HCT116 (cell line): ENCODE measurements at regions not wholly inside any gene's neighbourhood (a gene's known extent, or its start where the extent isn't known, plus 50 kb on each side); places are given as distances from the start of the nearest gene placed in this dataset.

Experiments used
- ATAC-seq: fragments of 200-7000 bp; cut with Tn5 transposase; 2 replicates; pipeline ENCODE4 v1.9.1; 2020; ENCODE audit warnings: mild to moderate bottlenecking, moderate library complexity
- BruUV-seq: library from RNA; stranded (reverse); fragments of 400-500 nt; replicated peaks from 2 replicates; lab custom pipeline; 2021; lab: Mats Ljungman, UMichigan
- CTCF ChIA-PET: fragments of 300-600 bp; sonication (Branson Sonifier 250); formaldehyde crosslinking; loops from one replicate; lab custom pipeline; 2021; ENCODE audit warnings: antibody characterized with exemption; lab: Charles Lee
- POLR2A ChIA-PET: fragments of 300-600, 350-600 bp; sonication (Branson Sonifier 250); formaldehyde crosslinking; loops from one replicate; lab custom pipeline; 2021; ENCODE audit warnings: antibody characterized with exemption; lab: Charles Lee
- RAD21 ChIA-PET, 2 experiments: fragments of 300-600 bp; sonication (Branson Sonifier 250); formaldehyde crosslinking; loops; one replicate each; lab custom pipeline; 2023; ENCODE audit warnings: low total read pairs in 2 of 2; ENCODE audit not compliant: uncharacterized antibody in 2 of 2, unreplicated experiment in 2 of 2, low non-redundant PET in 1 of 2; lab: Charles Lee
- DNase-seq: peaks from one replicate; pipeline ENCODE4 v3.0.0-alpha.2; 2010; ENCODE audit warnings: low read depth, low spot score
- H2AFZ ChIP-seq: fragments of 200-600 bp; shearing (Covaris generic), sonication (generic); 2 replicates; pipeline ENCODE4 v1.6.1; 2017; ENCODE audit warnings: low read depth, mixed run types, mixed read lengths, antibody characterized with exemption, low read length; ENCODE audit not compliant: poor library complexity, severe bottlenecking
- H3K27ac ChIP-seq: 2 replicates; pipeline ENCODE4 v1.5.1; 2012; ENCODE audit warnings: low read depth, low read length
- H3K27me3 ChIP-seq: fragments of 200-600 bp; sonication (generic); 2 replicates; pipeline ENCODE4 v1.6.1; 2016; ENCODE audit warnings: mixed run types, low read length, mixed read lengths; ENCODE audit not compliant: insufficient read depth
- H3K36me3 ChIP-seq, 2 experiments: fragments of 200-500 bp in 1 of 2; fragments of 200-600 bp in 1 of 2; sonication (Bioruptor generic) in 1 of 2; sonication (generic) in 1 of 2; 2 replicates each; pipeline versions ENCODE4 v1.5.1 to v1.6.1; 2014 to 2016; ENCODE audit warnings: low read length in 2 of 2, inconsistent platforms in 1 of 2, mixed read lengths in 1 of 2, mixed run types in 1 of 2; ENCODE audit not compliant: insufficient read depth in 2 of 2, control insufficient read depth in 1 of 2
- H3K4me1 ChIP-seq, 2 experiments: fragments of 200-600 bp in 1 of 2; sonication (generic) in 1 of 2; 2 replicates each; pipeline versions ENCODE4 v1.5.1 to v1.6.1; 2012 to 2017; ENCODE audit warnings: low read length in 2 of 2, inconsistent platforms in 1 of 2, mild to moderate bottlenecking in 1 of 2, mixed read lengths in 1 of 2, mixed run types in 1 of 2, moderate library complexity in 1 of 2; ENCODE audit not compliant: insufficient read depth in 2 of 2, control insufficient read depth in 1 of 2
- H3K4me2 ChIP-seq: fragments of 200-600 bp; sonication (generic); 2 replicates; pipeline ENCODE4 v1.6.1; 2017; ENCODE audit warnings: mixed run types, low read length, mixed read lengths
- H3K4me3 ChIP-seq, 2 experiments: fragments of 200-600 bp in 1 of 2; sonication (generic) in 1 of 2; replicated peaks in 1 of 2; 2 replicates each; pipeline ENCODE4 v1.5.1; 2011 to 2016; ENCODE audit warnings: low read length in 2 of 2, control low read depth in 1 of 2, low read depth in 1 of 2, mild to moderate bottlenecking in 1 of 2, mixed read lengths in 1 of 2, mixed run types in 1 of 2
- H3K79me2 ChIP-seq: fragments of 200-600 bp; sonication (generic); 2 replicates; pipeline ENCODE4 v1.6.1; 2017; ENCODE audit warnings: mild to moderate bottlenecking, mixed run types, low read length, moderate library complexity, mixed read lengths; ENCODE audit not compliant: insufficient read depth
- H3K9ac ChIP-seq: fragments of 200-600 bp; sonication (generic); 2 replicates; pipeline ENCODE4 v1.6.1; 2016; ENCODE audit warnings: low read length, mixed read lengths
- H3K9me2 ChIP-seq: fragments of 200-600 bp; sonication (generic), shearing (Covaris generic); 2 replicates; pipeline ENCODE4 v1.6.1; 2017; ENCODE audit warnings: mixed run types, mild to moderate bottlenecking, moderate library complexity; ENCODE audit not compliant: insufficient read depth
- H3K9me3 ChIP-seq, 2 experiments: fragments of 200-500 bp in 1 of 2; fragments of 200-600 bp in 1 of 2; sonication (Bioruptor generic) in 1 of 2; sonication (generic) in 1 of 2; 2 replicates each; pipeline ENCODE4 v1.6.1; 2014 to 2017; ENCODE audit warnings: low read length in 2 of 2, mixed read lengths in 2 of 2, inconsistent platforms in 1 of 2, low read depth in 1 of 2, mild to moderate bottlenecking in 1 of 2, mixed run types in 1 of 2, moderate library complexity in 1 of 2; ENCODE audit not compliant: control insufficient read depth in 1 of 2, insufficient read depth in 1 of 2
- H4K20me1 ChIP-seq: fragments of 200-600 bp; sonication (generic), shearing (Covaris generic); 2 replicates; pipeline ENCODE4 v1.6.1; 2017; ENCODE audit warnings: mixed run types, mild to moderate bottlenecking, moderate library complexity; ENCODE audit not compliant: insufficient read depth
- CBX3 ChIP-seq: IDR thresholded peaks from 2 replicates; pipeline ENCODE4 v1.6.1; 2012; ENCODE audit warnings: low read depth
- CEBPB ChIP-seq: IDR thresholded peaks from 2 replicates; pipeline ENCODE4 v1.6.1; 2012; ENCODE audit warnings: low read depth
- EZH2phosphoT487 ChIP-seq: fragments of 200-600 bp; IDR thresholded peaks from 2 replicates; pipeline ENCODE4 v1.6.1; 2018; ENCODE audit warnings: antibody characterized with exemption, borderline replicate concordance
- FOSL1 ChIP-seq: IDR thresholded peaks from 2 replicates; pipeline ENCODE4 v1.6.1; 2012; ENCODE audit warnings: low read depth
- MAX ChIP-seq: IDR thresholded peaks from 2 replicates; pipeline ENCODE4 v1.6.1; 2012
- POLR2AphosphoS5 ChIP-seq: IDR thresholded peaks from 2 replicates; pipeline ENCODE4 v1.6.1; 2011; ENCODE audit warnings: mild to moderate bottlenecking, low read depth, low read length, moderate library complexity
- SP1 ChIP-seq: IDR thresholded peaks from 2 replicates; pipeline ENCODE4 v1.6.1; 2012; ENCODE audit warnings: low read depth
- SRF ChIP-seq: IDR thresholded peaks from 2 replicates; pipeline ENCODE4 v1.6.1; 2012; ENCODE audit warnings: low read depth
- YY1 ChIP-seq: IDR thresholded peaks from 2 replicates; pipeline ENCODE4 v1.6.1; 2011; ENCODE audit warnings: low read length, low read depth, moderate library complexity, mild to moderate bottlenecking; ENCODE audit not compliant: insufficient replicate concordance; ENCODE audit errors: extremely low read depth
- intact Hi-C: fragments of 100-400 bp; cut with micrococcal nuclease; formaldehyde crosslinking; loops from 2 replicates; pipeline ENCODE4 v1.10.0; 2022
- TF ChIP-seq, protein P1 (sequence below): IDR thresholded peaks from 2 replicates; pipeline ENCODE4 v1.6.1; 2011; ENCODE audit warnings: mild to moderate bottlenecking, low read length, moderate library complexity; ENCODE audit not compliant: insufficient replicate concordance; ENCODE audit errors: extremely low read depth

GRCh38 chr11:42345933-42346332 is 886.5 kb upstream of the LRRC4C start:
- TF ChIP-seq MAX, result no peak
- no peak for TF ChIP-seq POLR2AphosphoS5
- TF ChIP-seq FOSL1, result no peak
- no peak for TF ChIP-seq YY1
- TF ChIP-seq CBX3, result no peak
- TF ChIP-seq EZH2phosphoT487, result no peak
- no peak for TF ChIP-seq SP1
- no peak for TF ChIP-seq CEBPB
- TF ChIP-seq, protein P1, sequence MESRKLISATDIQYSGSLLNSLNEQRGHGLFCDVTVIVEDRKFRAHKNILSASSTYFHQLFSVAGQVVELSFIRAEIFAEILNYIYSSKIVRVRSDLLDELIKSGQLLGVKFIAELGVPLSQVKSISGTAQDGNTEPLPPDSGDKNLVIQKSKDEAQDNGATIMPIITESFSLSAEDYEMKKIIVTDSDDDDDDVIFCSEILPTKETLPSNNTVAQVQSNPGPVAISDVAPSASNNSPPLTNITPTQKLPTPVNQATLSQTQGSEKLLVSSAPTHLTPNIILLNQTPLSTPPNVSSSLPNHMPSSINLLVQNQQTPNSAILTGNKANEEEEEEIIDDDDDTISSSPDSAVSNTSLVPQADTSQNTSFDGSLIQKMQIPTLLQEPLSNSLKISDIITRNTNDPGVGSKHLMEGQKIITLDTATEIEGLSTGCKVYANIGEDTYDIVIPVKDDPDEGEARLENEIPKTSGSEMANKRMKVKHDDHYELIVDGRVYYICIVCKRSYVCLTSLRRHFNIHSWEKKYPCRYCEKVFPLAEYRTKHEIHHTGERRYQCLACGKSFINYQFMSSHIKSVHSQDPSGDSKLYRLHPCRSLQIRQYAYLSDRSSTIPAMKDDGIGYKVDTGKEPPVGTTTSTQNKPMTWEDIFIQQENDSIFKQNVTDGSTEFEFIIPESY, result no peak
- no peak for TF ChIP-seq SRF
- H3K27me3 ChIP-seq, result no peaks in the 10 kb centered on the region
- H3K4me3 ChIP-seq, result no peak overlapping the region
- no peaks in the 10 kb centered on the region for H3K4me1 ChIP-seq
- H3K4me2 ChIP-seq, result no peak overlapping the region
- ChIA-PET CTCF (no interaction called here), POLR2A (no interaction called here), RAD21 (no interaction called here)
- H3K79me2 ChIP-seq, result no peaks in the 10 kb centered on the region
- DNase-seq, result no peak
- no peaks in the 10 kb centered on the region for H3K36me3 ChIP-seq
- ATAC-seq, result no peak
- H2AFZ ChIP-seq, result no peak overlapping the region
- H3K9me2 ChIP-seq, result no peaks in the 10 kb centered on the region
- no peak overlapping the region for H3K27ac ChIP-seq
- H4K20me1 ChIP-seq, result no peaks in the 10 kb centered on the region
- intact Hi-C loops, result no loop called here
- no TSS peak for BruUV-seq
- no peak overlapping the region for H3K9ac ChIP-seq
- H3K9me3 ChIP-seq, result peaks cover 7 to 9% of the 10 kb centered on the region in 2 experiments; a peak in 3 of 4 replicates
